K562 (cell line): ENCODE measurements at regions not wholly inside any gene's neighbourhood (a gene's known extent, or its start where the extent isn't known, plus 50 kb on each side); places are given as distances from the start of the nearest gene placed in this dataset.

Experiments used
- ATAC-seq: fragments of 200-7000 bp; cut with Tn5 transposase; 3 replicates; pipeline ENCODE4 v1.9.1; 2020; ENCODE audit warnings: moderate library complexity
- BruUV-seq: library from RNA; stranded (reverse); fragments of 400-500 nt; replicated peaks from 2 replicates; lab custom pipeline; 2021; lab: Mats Ljungman, UMichigan
- CTCF ChIA-PET: fragments of 300-600 bp; formaldehyde crosslinking; extraction: SDS; loops from one replicate; lab custom pipeline; 2021; ENCODE audit warnings: low intra/inter-chr PET ratio; lab: Yijun Ruan, JAX
- POLR2A ChIA-PET: fragments of 300-600, 350-650 bp; sonication (Branson Sonifier 250); formaldehyde crosslinking; extraction: SDS; loops from one replicate; lab custom pipeline; 2021; ENCODE audit warnings: antibody characterized with exemption, inconsistent platforms; lab: Yijun Ruan, JAX
- DNase-seq, 4 experiments: peaks; one replicate each; pipeline versions ENCODE4 v3.0.0 to v3.0.0-alpha.2; 2011 to 2018; ENCODE audit warnings: low spot score in 3 of 4, mixed read lengths in 3 of 4; ENCODE audit errors: extremely low read depth in 1 of 4
- FAIRE-seq: peaks from 2 replicates; lab custom pipeline; 2011; peaks lifted over from hg19 to GRCh38; lab: Jason Lieb, UNC
- H2AFZ ChIP-seq: 2 replicates; pipeline ENCODE4 v1.6.0; 2011; ENCODE audit warnings: low read depth, low read length, control low read depth, inconsistent platforms
- H3K27ac ChIP-seq: fragments of 200-600 bp; 3 replicates; pipeline ENCODE4 v1.8.0; 2011; ENCODE audit warnings: low read depth, mild to moderate bottlenecking, control low read depth, inconsistent platforms, low read length, moderate library complexity, mixed read lengths; ENCODE audit errors: extremely low read depth
- H3K27me3 ChIP-seq, 2 experiments: fragments of 300-600 bp in 1 of 2; 2 replicates in 1 of 2; 3 replicates in 1 of 2; pipeline versions ENCODE4 v1.6.0 to v1.8.0; 2011; ENCODE audit warnings: inconsistent platforms in 2 of 2, low read length in 2 of 2, mild to moderate bottlenecking in 1 of 2, mixed read lengths in 1 of 2, moderate library complexity in 1 of 2; ENCODE audit not compliant: control insufficient read depth in 2 of 2, insufficient read depth in 2 of 2
- H3K36me3 ChIP-seq: fragments of 300-600 bp; 3 replicates; pipeline ENCODE4 v1.8.0; 2011; ENCODE audit warnings: mild to moderate bottlenecking, low read length, inconsistent platforms; ENCODE audit not compliant: control insufficient read depth, insufficient read depth
- H3K4me1 ChIP-seq, 2 experiments: fragments of 200-600 bp in 1 of 2; replicated peaks in 1 of 2; 2 replicates in 1 of 2; 3 replicates in 1 of 2; pipeline versions ENCODE4 v1.5.1 to v1.8.0; 2011; ENCODE audit warnings: inconsistent platforms in 2 of 2, low read length in 2 of 2, mild to moderate bottlenecking in 1 of 2, mixed read lengths in 1 of 2, moderate library complexity in 1 of 2; ENCODE audit not compliant: control insufficient read depth in 2 of 2, insufficient read depth in 2 of 2
- H3K4me2 ChIP-seq: 2 replicates; pipeline ENCODE4 v1.6.1; 2011; ENCODE audit warnings: low read length, control low read depth, inconsistent platforms, mixed read lengths; ENCODE audit not compliant: insufficient read depth
- H3K4me3 ChIP-seq: fragments of 200-600 bp; sonication (generic), shearing (Covaris generic); 2 replicates; pipeline ENCODE4 v1.5.1; 2016; ENCODE audit warnings: control low read depth, inconsistent platforms
- H3K79me2 ChIP-seq: fragments of 200-600 bp; 3 replicates; pipeline ENCODE4 v1.8.0; 2011; ENCODE audit warnings: low read length, inconsistent platforms; ENCODE audit not compliant: control insufficient read depth, insufficient read depth
- H3K9ac ChIP-seq, 2 experiments: 2 replicates each; pipeline versions ENCODE4 v1.6.0 to v1.6.1; 2011; ENCODE audit warnings: low read depth in 2 of 2, low read length in 2 of 2, control low read depth in 1 of 2, inconsistent platforms in 1 of 2, mild to moderate bottlenecking in 1 of 2, mixed read lengths in 1 of 2; ENCODE audit not compliant: insufficient read depth in 1 of 2
- H3K9me1 ChIP-seq: one replicate; pipeline ENCODE4 v1.6.0; 2011; ENCODE audit warnings: inconsistent platforms, mild to moderate bottlenecking, low read length, moderate library complexity; ENCODE audit not compliant: control insufficient read depth, insufficient read depth
- H3K9me3 ChIP-seq: replicated peaks from 2 replicates; pipeline ENCODE4 v1.5.1; 2011; ENCODE audit warnings: low read depth, low read length, inconsistent platforms; ENCODE audit not compliant: control insufficient read depth, insufficient read depth
- H4K20me1 ChIP-seq: replicated peaks from 2 replicates; pipeline ENCODE4 v1.6.1; 2011; ENCODE audit warnings: low read length, inconsistent platforms, mixed read lengths; ENCODE audit not compliant: control insufficient read depth, insufficient read depth
- BMI1 ChIP-seq: fragments of 150-350 bp; IDR thresholded peaks from 2 replicates; pipeline ENCODE4 v1.6.1; 2014; ENCODE audit warnings: low read length
- DIDO1 ChIP-seq: fragments of 450-650 bp; IDR thresholded peaks from 2 replicates; pipeline ENCODE4 v1.6.1; 2016; ENCODE audit warnings: low read depth, missing biosample characterization, missing genetic modification characterization
- KAT2B ChIP-seq: IDR thresholded peaks from one replicate; pipeline ENCODE4 v1.6.1; 2012; ENCODE audit warnings: low read depth, mild to moderate bottlenecking, control low read depth, inconsistent platforms, low read length, moderate library complexity
- KDM1A ChIP-seq, 2 experiments: fragments of 450-650 bp; IDR thresholded peaks; 2 replicates each; pipeline ENCODE4 v1.6.1; 2016; ENCODE audit warnings: mild to moderate bottlenecking in 2 of 2
- MAFF ChIP-seq: IDR thresholded peaks from 2 replicates; pipeline ENCODE4 v1.6.1; 2012; ENCODE audit warnings: low read length, improper control_type of control experiment
- MLX ChIP-seq, 2 experiments: fragments of 450-650 bp in 1 of 2; sonication (generic) in 1 of 2; formaldehyde crosslinking; conservative IDR thresholded peaks; 2 replicates each; pipeline versions ENCODE4 v1.4.0 to v1.8.1; 2020 to 2022; ENCODE audit warnings: mild to moderate bottlenecking in 1 of 2, missing genetic modification reagents in 1 of 2
- NFRKB ChIP-seq: fragments of 450-650 bp; IDR thresholded peaks from 2 replicates; pipeline ENCODE4 v1.6.1; 2016; ENCODE audit warnings: low read depth
- PHF20 ChIP-seq: fragments of 450-650 bp; IDR thresholded peaks from 2 replicates; pipeline ENCODE4 v1.6.1; 2018; ENCODE audit not compliant: partially characterized antibody
- RBM25 ChIP-seq: fragments of 200-400 bp; formaldehyde crosslinking; IDR thresholded peaks from 2 replicates; pipeline ENCODE4 v1.6.1; 2018; ENCODE audit warnings: low read length, low read depth, moderate library complexity; ENCODE audit not compliant: severe bottlenecking
- RNF2 ChIP-seq: sonication (generic); IDR thresholded peaks from 2 replicates; pipeline ENCODE4 v1.6.1; 2016
- SMARCB1 ChIP-seq: IDR thresholded peaks from 2 replicates; pipeline ENCODE4 v1.6.1; 2011; ENCODE audit warnings: improper control_type of control experiment, low read depth; ENCODE audit not compliant: insufficient read length
- ZBTB26 ChIP-seq: fragments of 450-650 bp; formaldehyde crosslinking; IDR thresholded peaks from 2 replicates; pipeline ENCODE4 v1.4.0; 2022; ENCODE audit warnings: missing genetic modification characterization
- ZC3H11A ChIP-seq: IDR thresholded peaks from 2 replicates; pipeline ENCODE4 v1.6.1; 2012; ENCODE audit warnings: low read depth, low read length, improper control_type of control experiment
- ZNF146 ChIP-seq: IDR thresholded peaks from one replicate; pipeline ENCODE4 v1.6.1; 2018; ENCODE audit warnings: missing compliant biosample characterization; ENCODE audit not compliant: unreplicated experiment
- ZNF282 ChIP-seq: sonication (generic); formaldehyde crosslinking; IDR thresholded peaks from 2 replicates; pipeline ENCODE4 v1.8.1; 2023; ENCODE audit warnings: missing genetic modification reagents
- WGBS: fragments of 100-300 bp; shearing (Covaris generic); methylation state at CpG from one replicate; pipeline ENCODE4 v1.1.6; 2016; ENCODE audit warnings: low coverage, mixed read lengths; ENCODE audit not compliant: insufficient coverage; ENCODE audit errors: missing lambda C conversion rate; 5-methylcytosine and 5-hydroxymethylcytosine counted together
- in situ Hi-C: fragments of 300-500 bp; cut with MboI; formaldehyde crosslinking; loops from 4 replicates; pipeline ENCODE4 v1.15.0; 2018; ENCODE audit warnings: inconsistent platforms, mixed read lengths
- intact Hi-C: fragments of 100-400 bp; cut with micrococcal nuclease; formaldehyde crosslinking; loops from 2 replicates; pipeline ENCODE4 v1.14.2; 2022

- intact Hi-C loops = no loop called here
- ATAC-seq (no peak), FAIRE-seq (no peak)
- H3K79me2 ChIP-seq = no peaks in the 10 kb centered on the region
- TF ChIP-seq ZNF146 (CRISPR knock-in tag) (no peak), SMARCB1 (no peak)
- TF ChIP-seq, all 486 proteins: peak for 0
- ChIA-PET POLR2A (no interaction called here), CTCF (no interaction called here)
- Histone ChIP-seq H4K20me1 (no peaks in the 10 kb centered on the region), H3K27ac (no peak overlapping the region), H3K9me1 (no peaks in the 10 kb centered on the region), H3K4me2 (no peak overlapping the region), H3K27me3 (no peaks in the 10 kb centered on the region), H3K9me3 (peaks cover 1% of the 10 kb centered on the region), H2AFZ (no peak overlapping the region), H3K4me1 (no peaks in the 10 kb centered on the region), H3K9ac (no peak overlapping the region), H3K36me3 (no peaks in the 10 kb centered on the region), H3K4me3 (no peak overlapping the region)
- in situ Hi-C loops = no loop called here
- no peak for DNase-seq
- 0% methylated on average over 4 of the region's 4 CpGs for WGBS
- no TSS peak for BruUV-seq
These were observed 364.3 kb upstream of the TOM1L1 start for GRCh38 chr17:54536306-54536705.

- Histone ChIP-seq H3K4me1 (no peaks in the 10 kb centered on the region), H3K9me3 (peaks cover 1% of the 10 kb centered on the region), H3K27me3 (no peaks in the 10 kb centered on the region)
- in situ Hi-C loops = no loop called here
- TF ChIP-seq PHF20 (no peak), MLX (CRISPR knock-in tag; conservative IDR thresholded peaks at IDR 0.05) (no peak), ZC3H11A (no peak), NFRKB (no peak), RBM25 (no peak), ZBTB26 (CRISPR knock-in tag) (no peak), ZNF282 (CRISPR knock-in tag) (no peak), RNF2 (no peak), KDM1A (IDR thresholded peaks at IDR 0.05) (no peak), KAT2B (no peak), MAFF (no peak), DIDO1 (tag) (no peak), BMI1 (no peak)
- TF ChIP-seq, all 486 proteins: peak for 0
- no peak overlapping the region for H3K4me3 ChIP-seq
- H3K36me3 ChIP-seq = no peaks in the 10 kb centered on the region
- no peak for DNase-seq
- no peak overlapping the region for H2AFZ ChIP-seq
- no peak overlapping the region for H3K9ac ChIP-seq
- CTCF ChIA-PET = no interaction called here
- H3K27ac ChIP-seq = no peak overlapping the region
- intact Hi-C loops = no loop called here
- POLR2A ChIA-PET = no interaction called here
- no peaks in the 10 kb centered on the region for H3K79me2 ChIP-seq
- BruUV-seq = no TSS peak
- no peak for FAIRE-seq
- no peak overlapping the region for H3K4me2 ChIP-seq
- WGBS = 0% methylated on average over 3 of the region's 3 CpGs
- ATAC-seq = no peak
- no peaks in the 10 kb centered on the region for H4K20me1 ChIP-seq
- no peaks in the 10 kb centered on the region for H3K9me1 ChIP-seq
These were observed 363.0 kb upstream of the TOM1L1 start for GRCh38 chr17:54537656-54538055.
